Activated T-cell treated with anti-CD3 and anti-CD28 coated beads, Interleukin-2, amount 50 U/mL, for 1 hour (primary cell): ENCODE measurements at regions not wholly inside any gene's neighbourhood (a gene's known extent, or its start where the extent isn't known, plus 50 kb on each side); places are given as distances from the start of the nearest gene placed in this dataset.
A peak's percentile ranks its signal among the peaks of the same experiment; 100 is the strongest.

Source experiments
- DNase-seq: peaks from one replicate; pipeline ENCODE4 v3.0.0-alpha.2; 2020

DNA sequence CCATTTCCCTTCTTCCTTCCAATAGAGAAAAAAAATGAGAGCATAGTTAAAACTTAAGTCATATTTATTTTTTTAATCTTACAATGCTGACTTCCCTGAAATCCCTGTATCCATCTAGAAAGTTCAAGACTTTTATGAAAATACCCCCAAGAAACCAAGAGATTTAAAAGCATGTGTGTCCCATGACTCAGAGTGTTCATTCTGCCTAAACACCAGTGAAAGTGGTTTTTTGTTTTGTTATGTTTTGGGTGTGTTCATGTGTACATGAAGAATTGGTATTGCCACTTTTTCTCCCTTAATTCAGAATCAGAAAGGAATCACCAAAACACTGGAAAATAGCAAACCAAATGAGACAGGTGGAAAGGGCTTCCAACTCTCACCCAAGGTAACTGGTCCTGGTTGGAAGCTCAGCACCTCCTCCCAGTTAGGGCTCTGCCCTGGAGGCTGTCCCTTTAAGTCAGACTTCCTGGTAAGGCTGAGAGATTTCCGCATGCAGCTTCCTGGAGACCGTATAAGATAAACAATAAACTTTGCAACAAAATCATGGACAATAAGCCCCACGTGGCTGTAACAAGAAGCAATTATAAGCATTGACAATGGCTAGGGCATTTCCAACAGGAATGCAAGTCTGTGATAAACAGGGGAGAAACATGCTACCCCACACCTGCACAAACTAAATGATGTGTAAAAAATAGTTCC, 121.9 kb upstream of the ARHGEF3 start:
- DNase-seq, result peak; percentile 61

DNA sequence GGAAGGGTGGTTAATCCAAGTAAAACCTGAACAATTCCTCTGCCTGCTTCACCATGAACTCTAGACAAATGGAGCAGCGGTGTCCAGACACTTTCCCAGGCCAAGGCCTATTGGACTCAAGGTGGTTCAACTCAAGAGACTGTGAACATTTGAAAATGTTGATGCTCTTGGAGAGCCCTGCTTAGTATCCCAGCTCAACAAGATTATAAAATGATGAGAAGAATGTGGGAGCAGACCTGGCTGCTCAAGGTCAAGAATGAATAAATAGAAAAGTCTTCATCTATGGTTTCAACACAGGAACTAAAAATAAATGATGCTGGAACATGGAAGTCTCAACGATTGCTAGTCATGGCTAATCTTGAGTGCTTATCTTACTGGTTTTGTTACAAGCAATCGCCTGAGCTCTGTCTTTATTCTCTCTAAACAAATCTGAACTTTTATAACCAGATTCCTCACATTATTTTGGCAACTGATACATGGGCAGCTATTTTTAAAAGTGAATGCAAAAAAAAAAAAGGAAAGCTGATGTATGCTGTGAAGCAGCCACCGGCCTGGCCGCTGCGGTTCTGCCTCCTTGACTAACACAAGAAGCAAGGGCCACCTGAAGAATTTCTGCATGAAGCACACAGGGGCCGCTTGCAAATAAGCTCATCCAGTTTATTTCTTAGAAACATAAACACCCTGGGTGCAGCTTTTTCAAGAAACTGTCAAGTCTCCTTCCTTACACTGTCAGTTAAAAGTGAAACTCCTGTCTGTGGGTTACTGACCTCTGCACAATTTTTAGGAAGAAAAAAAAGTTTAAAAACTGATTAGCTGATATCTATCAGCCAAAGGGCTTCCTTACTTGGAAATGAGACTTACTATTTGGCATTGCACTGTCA, 120.1 kb upstream of the ARHGEF3 start:
- DNase-seq, result no peak

DNA sequence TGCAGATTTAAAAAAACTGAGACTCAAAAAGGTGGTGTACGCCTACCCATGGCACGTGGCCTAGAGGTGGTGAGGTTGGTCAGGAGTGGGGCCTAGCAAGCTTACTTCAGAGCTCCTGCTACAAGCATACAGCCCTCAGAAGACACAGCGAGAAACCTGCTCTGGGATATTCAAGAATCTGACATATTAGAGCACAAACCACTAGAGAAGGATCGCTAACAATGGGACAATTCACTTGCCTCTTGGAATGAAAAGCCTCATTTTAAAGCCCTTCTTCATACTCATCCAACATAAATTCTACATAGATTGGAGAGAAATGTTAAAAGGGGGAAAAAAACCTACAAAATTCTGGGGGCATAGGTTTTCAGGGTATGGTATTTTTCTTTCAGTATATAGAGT, 118.0 kb upstream of the ARHGEF3 start:
- no peak for DNase-seq

DNA sequence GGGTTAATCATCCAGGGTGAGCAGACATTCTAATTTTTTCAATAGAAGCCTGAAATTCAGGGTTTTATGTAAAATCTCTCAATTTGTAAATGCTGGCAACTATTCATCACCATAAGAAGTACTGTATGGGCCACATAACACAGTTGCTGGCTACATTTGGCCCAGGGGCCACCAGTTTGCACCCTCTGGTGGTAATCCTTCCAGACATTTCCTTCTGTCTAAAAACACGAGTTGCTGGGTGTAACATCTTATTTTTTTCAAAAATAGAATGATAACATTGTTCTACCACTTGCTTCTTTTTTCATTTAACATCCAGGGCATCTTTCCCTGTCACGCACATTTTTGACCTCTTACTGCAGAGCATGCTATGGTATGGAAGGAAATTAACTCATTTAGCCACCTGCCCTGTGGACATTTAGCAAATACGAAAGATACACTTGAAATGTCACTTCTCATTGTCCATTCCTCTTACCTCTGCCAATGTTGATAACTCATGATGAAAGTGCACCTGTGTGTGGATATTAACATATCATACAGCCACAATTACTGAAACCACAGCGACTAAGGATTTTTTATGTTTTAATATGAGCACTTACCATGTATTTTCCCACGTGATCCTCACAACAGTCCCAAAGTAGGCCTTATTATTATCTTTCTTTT, 117.5 kb upstream of the ARHGEF3 start:
- DNase-seq, result no peak

- DNase-seq, result no peak
Measured at GRCh38 chr3:56918111-56918568, 116.4 kb upstream of the ARHGEF3 start.

DNA sequence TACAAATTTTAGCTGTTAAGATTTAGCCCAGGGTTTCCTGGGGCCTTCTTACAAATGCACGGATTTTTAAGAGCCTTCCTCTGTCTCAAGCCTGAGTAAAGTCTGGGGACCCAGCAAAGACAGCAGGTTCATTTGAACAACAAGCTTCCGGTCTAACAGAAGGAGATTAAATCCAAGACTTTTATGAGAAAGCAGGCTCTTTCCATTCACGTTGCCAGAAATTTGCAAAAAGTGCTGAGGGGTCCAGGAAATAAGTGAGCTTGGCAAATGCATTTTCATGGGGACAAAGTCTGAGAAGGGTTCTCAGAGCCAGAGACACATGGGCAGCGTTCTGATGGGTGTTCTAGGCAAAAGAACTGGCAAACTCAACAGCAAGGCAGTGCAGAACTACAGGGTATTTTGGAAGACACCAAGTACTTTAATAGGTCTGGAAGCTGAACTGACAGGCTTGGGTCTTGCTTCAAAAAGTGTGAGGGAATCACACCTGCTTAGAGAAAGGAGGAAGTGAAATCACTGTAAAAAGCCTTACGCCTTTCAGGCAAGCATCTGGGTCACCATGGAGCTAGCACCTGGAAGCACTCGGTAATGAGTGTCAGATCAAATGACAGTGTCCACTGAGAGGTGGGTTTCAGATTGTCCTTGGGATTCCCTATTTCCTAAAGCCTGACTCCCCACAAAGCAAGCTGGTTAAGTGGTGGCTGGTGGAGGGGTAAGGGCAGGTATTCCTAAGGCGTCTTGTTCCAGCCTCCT, 115.8 kb upstream of the ARHGEF3 start:
- no peak for DNase-seq

DNA sequence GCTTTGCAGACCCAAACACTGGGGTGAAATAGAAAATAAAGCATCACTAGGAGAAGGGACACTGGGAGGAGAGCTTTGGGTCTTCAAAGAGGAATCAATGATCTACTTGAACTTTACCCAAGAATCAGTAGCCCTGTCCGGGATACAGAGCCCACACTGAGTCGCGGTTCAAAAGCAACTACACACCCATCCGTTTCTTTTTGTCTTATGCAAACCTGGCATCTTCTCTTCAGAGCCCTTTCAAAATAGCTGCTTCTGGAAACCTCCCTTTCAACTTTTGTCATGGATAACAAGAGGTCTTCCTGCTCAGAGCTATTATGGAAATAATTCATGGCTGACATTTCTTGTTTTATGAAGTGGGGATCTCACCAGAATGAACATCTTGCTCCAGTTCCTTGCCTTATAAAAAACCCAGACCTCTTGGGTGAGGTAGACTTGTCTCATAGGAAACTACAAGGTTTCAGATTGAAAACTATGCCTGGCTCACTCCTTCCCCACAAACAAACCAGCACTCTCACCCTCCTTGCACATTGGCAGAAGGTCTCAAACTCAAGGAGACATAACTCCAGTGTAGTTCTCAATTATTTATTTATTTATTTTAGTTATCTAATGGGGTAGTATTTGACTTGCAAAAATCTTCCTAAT, 115.1 kb upstream of the ARHGEF3 start:
- no peak for DNase-seq

GRCh38 chr3:56915966-56916586, 114.3 kb upstream of the ARHGEF3 start:
- peak; percentile 70 for DNase-seq

GRCh38 chr3:56914646-56915045, 112.9 kb upstream of the ARHGEF3 start:
- no peak for DNase-seq

GRCh38 chr3:56911363-56911762, 109.6 kb upstream of the ARHGEF3 start:
- DNase-seq, result no peak

GRCh38 chr3:56909349-56909748, 107.6 kb upstream of the ARHGEF3 start:
- DNase-seq, result no peak

GRCh38 chr3:56908004-56908403, 106.3 kb upstream of the ARHGEF3 start:
- no peak for DNase-seq

- DNase-seq, result no peak
Measured at GRCh38 chr3:56904552-56905215, 102.9 kb upstream of the ARHGEF3 start.

- no peak for DNase-seq
Measured at GRCh38 chr3:56903231-56903782, 101.6 kb upstream of the ARHGEF3 start.

DNA sequence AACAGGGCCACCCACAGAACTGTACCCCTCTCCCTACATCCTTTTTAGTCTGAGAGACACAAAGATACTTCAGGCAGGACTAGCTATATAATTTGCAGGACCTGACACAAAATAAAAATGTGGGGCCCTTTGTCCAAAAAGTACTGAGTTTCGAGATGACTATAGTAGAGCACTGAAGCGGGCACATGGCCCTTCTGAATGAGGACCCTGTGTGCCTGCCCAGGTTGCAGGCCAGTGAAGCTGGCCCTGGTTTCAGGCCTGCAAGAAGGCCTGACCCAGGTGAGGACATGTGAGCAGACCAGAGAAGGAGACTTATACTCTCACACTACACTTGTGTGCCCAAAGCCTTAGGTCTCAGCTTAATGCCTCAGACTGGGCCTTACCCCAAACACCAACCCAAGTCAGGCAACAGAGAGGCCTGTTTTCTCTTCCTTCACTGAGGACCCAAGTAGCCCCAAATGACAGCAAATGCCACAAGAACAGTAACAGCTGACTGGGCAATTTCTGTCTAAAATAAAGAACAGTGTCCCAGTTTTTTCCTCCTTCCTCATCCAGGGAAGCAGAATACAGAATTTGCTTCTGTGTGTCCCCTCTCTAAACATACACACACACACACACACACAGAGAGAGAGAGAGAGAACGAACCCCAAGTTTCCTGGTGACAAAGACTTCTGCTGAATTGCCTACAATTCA, 100.9 kb upstream of the ARHGEF3 start:
- DNase-seq, result no peak

GRCh38 chr3:56900801-56901200, 99.1 kb upstream of the ARHGEF3 start:
- DNase-seq, result no peak

GRCh38 chr3:56899851-56900250, 98.1 kb upstream of the ARHGEF3 start:
- no peak for DNase-seq

DNA sequence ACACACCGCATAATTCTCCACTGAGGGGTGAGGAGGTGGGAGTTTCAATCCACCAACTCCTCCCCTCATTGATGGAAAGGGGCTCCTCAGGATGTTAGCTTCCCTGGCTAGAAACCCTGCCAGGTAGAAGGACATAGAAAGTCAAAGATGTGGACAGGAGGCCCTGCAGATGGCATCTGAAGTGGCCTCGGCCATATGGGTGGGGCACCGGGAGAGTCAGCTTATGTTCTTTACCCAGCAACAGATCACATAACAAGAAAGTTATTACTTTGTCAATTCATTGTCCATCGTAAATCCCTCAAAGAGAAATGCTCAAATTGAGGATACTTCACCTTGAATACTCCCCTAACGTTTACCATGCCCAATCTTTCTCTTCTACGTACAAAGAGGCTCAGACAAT, 97.3 kb upstream of the ARHGEF3 start:
- DNase-seq, result no peak

DNA sequence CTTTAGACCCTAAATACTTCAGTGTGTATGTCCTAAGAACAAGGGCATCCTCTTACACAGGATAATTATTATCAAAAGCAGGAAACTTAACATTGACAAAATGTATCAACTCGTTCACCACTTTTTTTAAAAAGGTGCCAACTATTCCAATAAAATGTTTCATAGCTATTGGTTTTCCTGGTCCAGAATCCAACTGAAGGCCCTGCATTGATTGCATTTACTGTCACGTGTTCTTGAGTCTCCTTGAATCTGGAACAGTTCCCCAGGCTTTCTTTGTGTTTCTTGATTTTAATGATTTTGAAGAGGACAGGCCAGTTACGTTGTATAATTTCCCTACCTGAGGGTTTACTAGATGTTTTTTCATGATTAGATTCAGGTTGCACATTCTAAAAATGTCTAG, 94.6 kb upstream of the ARHGEF3 start:
- no peak for DNase-seq

GRCh38 chr3:56894881-56895431, 93.2 kb upstream of the ARHGEF3 start:
- no peak for DNase-seq
